GM03348 (cell line): ENCODE measurements at regions not wholly inside any gene's neighbourhood (a gene's known extent, or its start where the extent isn't known, plus 50 kb on each side); places are given as distances from the start of the nearest gene placed in this dataset.

Experiments
- DNase-seq: peaks from one replicate; pipeline ENCODE4 v3.0.0; 2012; ENCODE audit warnings: low spot score

- DNase-seq = no peak
Measured at GRCh38 chr2:198219292-198219691, 414.9 kb downstream of the PLCL1 start.

GRCh38 chr2:198214114-198214596 is 409.8 kb downstream of the PLCL1 start:
- DNase-seq = peak; percentile 25

- DNase-seq = no peak
Measured at GRCh38 chr2:198213253-198213652, 408.9 kb downstream of the PLCL1 start.

- DNase-seq = no peak
Measured at GRCh38 chr2:198211706-198212105, 407.3 kb downstream of the PLCL1 start.

- DNase-seq = no peak
Measured at GRCh38 chr2:198203336-198204069, 399.1 kb downstream of the PLCL1 start.
